ENCODE measurements at regions not wholly inside any gene's neighbourhood (a gene's known extent, or its start where the extent isn't known, plus 50 kb on each side); places are given as distances from the start of the nearest gene placed in this dataset.

DNA sequence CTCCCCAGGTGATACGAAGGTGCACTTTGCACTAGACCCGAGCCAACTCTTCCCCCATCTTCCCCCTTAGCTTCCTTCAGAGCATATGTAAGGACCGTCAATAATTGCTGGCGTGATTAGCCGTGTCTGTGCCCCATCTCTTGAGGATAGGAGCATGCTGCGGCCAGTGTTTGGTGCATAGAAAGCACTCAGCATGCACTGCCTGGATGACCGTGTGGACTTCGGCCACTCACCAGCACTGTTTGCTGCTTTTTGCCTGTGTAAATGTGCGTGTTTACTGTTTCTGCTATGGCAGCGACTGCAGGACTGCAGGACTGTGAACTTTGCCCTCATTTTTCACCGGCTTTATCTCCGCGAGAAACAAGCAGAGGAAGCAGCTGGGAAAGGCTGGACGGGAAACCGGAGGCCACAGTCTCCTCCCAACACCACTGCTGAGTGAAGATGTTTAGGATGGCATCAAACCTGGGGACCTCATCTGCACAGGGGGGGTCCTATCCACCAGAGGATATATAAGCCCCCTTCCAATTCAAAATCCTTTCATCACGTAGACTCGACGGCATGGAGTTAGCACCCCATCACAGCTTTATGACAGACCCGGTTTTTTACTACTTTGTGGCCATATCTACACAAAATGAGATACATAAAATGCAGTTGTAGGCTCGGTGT, 150.6 kb upstream of the AFDN start (continued):
- TF ChIP-seq, protein P1, sequence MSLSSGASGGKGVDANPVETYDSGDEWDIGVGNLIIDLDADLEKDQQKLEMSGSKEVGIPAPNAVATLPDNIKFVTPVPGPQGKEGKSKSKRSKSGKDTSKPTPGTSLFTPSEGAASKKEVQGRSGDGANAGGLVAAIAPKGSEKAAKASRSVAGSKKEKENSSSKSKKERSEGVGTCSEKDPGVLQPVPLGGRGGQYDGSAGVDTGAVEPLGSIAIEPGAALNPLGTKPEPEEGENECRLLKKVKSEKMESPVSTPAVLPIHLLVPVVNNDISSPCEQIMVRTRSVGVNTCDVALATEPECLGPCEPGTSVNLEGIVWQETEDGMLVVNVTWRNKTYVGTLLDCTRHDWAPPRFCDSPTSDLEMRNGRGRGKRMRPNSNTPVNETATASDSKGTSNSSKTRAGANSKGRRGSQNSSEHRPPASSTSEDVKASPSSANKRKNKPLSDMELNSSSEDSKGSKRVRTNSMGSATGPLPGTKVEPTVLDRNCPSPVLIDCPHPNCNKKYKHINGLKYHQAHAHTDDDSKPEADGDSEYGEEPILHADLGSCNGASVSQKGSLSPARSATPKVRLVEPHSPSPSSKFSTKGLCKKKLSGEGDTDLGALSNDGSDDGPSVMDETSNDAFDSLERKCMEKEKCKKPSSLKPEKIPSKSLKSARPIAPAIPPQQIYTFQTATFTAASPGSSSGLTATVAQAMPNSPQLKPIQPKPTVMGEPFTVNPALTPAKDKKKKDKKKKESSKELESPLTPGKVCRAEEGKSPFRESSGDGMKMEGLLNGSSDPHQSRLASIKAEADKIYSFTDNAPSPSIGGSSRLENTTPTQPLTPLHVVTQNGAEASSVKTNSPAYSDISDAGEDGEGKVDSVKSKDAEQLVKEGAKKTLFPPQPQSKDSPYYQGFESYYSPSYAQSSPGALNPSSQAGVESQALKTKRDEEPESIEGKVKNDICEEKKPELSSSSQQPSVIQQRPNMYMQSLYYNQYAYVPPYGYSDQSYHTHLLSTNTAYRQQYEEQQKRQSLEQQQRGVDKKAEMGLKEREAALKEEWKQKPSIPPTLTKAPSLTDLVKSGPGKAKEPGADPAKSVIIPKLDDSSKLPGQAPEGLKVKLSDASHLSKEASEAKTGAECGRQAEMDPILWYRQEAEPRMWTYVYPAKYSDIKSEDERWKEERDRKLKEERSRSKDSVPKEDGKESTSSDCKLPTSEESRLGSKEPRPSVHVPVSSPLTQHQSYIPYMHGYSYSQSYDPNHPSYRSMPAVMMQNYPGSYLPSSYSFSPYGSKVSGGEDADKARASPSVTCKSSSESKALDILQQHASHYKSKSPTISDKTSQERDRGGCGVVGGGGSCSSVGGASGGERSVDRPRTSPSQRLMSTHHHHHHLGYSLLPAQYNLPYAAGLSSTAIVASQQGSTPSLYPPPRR (CRISPR knock-in tag; IDR thresholded peaks at IDR 0.05; ENCODE audit: borderline replicate concordance), result peak; percentile 99
- peak; percentile 94 for TF ChIP-seq ZMYM3 (CRISPR knock-in tag; IDR thresholded peaks at IDR 0.05)
- TF ChIP-seq, protein P2, sequence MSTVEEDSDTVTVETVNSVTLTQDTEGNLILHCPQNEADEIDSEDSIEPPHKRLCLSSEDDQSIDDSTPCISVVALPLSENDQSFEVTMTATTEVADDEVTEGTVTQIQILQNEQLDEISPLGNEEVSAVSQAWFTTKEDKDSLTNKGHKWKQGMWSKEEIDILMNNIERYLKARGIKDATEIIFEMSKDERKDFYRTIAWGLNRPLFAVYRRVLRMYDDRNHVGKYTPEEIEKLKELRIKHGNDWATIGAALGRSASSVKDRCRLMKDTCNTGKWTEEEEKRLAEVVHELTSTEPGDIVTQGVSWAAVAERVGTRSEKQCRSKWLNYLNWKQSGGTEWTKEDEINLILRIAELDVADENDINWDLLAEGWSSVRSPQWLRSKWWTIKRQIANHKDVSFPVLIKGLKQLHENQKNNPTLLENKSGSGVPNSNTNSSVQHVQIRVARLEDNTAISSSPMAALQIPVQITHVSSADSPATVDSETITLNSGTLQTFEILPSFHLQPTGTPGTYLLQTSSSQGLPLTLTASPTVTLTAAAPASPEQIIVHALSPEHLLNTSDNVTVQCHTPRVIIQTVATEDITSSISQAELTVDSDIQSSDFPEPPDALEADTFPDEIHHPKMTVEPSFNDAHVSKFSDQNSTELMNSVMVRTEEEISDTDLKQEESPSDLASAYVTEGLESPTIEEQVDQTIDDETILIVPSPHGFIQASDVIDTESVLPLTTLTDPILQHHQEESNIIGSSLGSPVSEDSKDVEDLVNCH (CRISPR knock-in tag; IDR thresholded peaks at IDR 0.05), result 0 out of 2 replicates have a peak, but pooled peaks have one; percentile 75
- TF ChIP-seq SP140L (CRISPR knock-in tag; IDR thresholded peaks at IDR 0.05; ENCODE audit: borderline replicate concordance), result peak; percentile 87; the same call in 1 of the 2 replicates
- no peak for TF ChIP-seq SRSF9 (IDR thresholded peaks at IDR 0.05; ENCODE audit: borderline replicate concordance, insufficient read depth, low read depth, low read length, poor library complexity, severe bottlenecking)
- peak; percentile 81 for TF ChIP-seq YY1 (IDR thresholded peaks at IDR 0.05; ENCODE audit: insufficient read depth, insufficient replicate concordance, low read depth, low read length)
- peak; percentile 71 for TF ChIP-seq POLR2AphosphoS5 (IDR thresholded peaks at IDR 0.05; ENCODE audit: low read depth, low read length)
- TF ChIP-seq, protein P3, sequence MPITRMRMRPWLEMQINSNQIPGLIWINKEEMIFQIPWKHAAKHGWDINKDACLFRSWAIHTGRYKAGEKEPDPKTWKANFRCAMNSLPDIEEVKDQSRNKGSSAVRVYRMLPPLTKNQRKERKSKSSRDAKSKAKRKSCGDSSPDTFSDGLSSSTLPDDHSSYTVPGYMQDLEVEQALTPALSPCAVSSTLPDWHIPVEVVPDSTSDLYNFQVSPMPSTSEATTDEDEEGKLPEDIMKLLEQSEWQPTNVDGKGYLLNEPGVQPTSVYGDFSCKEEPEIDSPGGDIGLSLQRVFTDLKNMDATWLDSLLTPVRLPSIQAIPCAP (CRISPR knock-in tag; IDR thresholded peaks at IDR 0.05; ENCODE audit: low read depth), result no peak
- TF ChIP-seq, protein P4, sequence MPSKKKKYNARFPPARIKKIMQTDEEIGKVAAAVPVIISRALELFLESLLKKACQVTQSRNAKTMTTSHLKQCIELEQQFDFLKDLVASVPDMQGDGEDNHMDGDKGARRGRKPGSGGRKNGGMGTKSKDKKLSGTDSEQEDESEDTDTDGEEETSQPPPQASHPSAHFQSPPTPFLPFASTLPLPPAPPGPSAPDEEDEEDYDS (CRISPR knock-in tag; IDR thresholded peaks at IDR 0.05), result peak; percentile 96
- peak; percentile 98; the same call in 1 of the 2 replicates for TF ChIP-seq SSRP1 (CRISPR knock-in tag; IDR thresholded peaks at IDR 0.05)
- peak; percentile 95; the same call in 1 of the 2 replicates for TF ChIP-seq ZNF766 (CRISPR knock-in tag; IDR thresholded peaks at IDR 0.05; ENCODE audit: borderline replicate concordance)
- peak; percentile 76 for TF ChIP-seq ZBTB21 (CRISPR knock-in tag; IDR thresholded peaks at IDR 0.05)
- TF ChIP-seq, protein P5, sequence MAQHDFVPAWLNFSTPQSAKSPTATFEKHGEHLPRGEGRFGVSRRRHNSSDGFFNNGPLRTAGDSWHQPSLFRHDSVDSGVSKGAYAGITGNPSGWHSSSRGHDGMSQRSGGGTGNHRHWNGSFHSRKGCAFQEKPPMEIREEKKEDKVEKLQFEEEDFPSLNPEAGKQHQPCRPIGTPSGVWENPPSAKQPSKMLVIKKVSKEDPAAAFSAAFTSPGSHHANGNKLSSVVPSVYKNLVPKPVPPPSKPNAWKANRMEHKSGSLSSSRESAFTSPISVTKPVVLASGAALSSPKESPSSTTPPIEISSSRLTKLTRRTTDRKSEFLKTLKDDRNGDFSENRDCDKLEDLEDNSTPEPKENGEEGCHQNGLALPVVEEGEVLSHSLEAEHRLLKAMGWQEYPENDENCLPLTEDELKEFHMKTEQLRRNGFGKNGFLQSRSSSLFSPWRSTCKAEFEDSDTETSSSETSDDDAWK (CRISPR knock-in tag; IDR thresholded peaks at IDR 0.05), result no peak
- TF ChIP-seq, protein P6, sequence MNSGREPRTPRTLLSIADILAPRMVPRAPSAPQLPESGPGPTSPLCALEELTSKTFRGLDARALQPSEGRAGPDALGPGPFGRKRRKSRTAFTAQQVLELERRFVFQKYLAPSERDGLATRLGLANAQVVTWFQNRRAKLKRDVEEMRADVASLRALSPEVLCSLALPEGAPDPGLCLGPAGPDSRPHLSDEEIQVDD (CRISPR knock-in tag; IDR thresholded peaks at IDR 0.05; ENCODE audit: borderline replicate concordance), result peak; percentile 85; the same call in 1 of the 2 replicates
- TF ChIP-seq ZFP1 (CRISPR knock-in tag; IDR thresholded peaks at IDR 0.05), result peak; percentile 97
- TF ChIP-seq ISX (CRISPR knock-in tag; conservative IDR thresholded peaks at IDR 0.05), result no peak
